Astrocyte (in vitro differentiated cells and primary cell): ENCODE measurements at regions not wholly inside any gene's neighbourhood (a gene's known extent, or its start where the extent isn't known, plus 50 kb on each side); places are given as distances from the start of the nearest gene placed in this dataset.
A peak's percentile ranks its signal among the peaks of the same experiment; 100 is the strongest.

Experiments used
- DNase-seq: peaks from one replicate; pipeline ENCODE4 v3.0.0-alpha.2; 2010; ENCODE audit warnings: low read depth
- FAIRE-seq: peaks from 2 replicates; lab custom pipeline; 2011; peaks lifted over from hg19 to GRCh38; lab: Jason Lieb, UNC
- H2AFZ ChIP-seq: 2 replicates; pipeline ENCODE4 v1.6.0; 2012; ENCODE audit warnings: low read depth, low read length, inconsistent platforms
- H3K27ac ChIP-seq: 2 replicates; pipeline ENCODE4 v1.5.1; 2011; ENCODE audit warnings: low read depth, low read length, inconsistent platforms
- H3K27me3 ChIP-seq: 2 replicates; pipeline ENCODE4 v1.6.0; 2011; ENCODE audit warnings: low read length, inconsistent platforms; ENCODE audit not compliant: insufficient read depth
- H3K36me3 ChIP-seq: 2 replicates; pipeline ENCODE4 v1.5.1; 2011; ENCODE audit warnings: low read length, inconsistent platforms; ENCODE audit not compliant: insufficient read depth
- H3K4me1 ChIP-seq: 2 replicates; pipeline ENCODE4 v1.5.1; 2011; ENCODE audit warnings: low read length, inconsistent platforms; ENCODE audit not compliant: insufficient read depth
- H3K4me2 ChIP-seq: 2 replicates; pipeline ENCODE4 v1.6.0; 2012; ENCODE audit warnings: low read length, inconsistent platforms
- H3K4me3 ChIP-seq: 2 replicates; pipeline ENCODE4 v1.5.1; 2011; ENCODE audit warnings: low read depth, mild to moderate bottlenecking, low read length, inconsistent platforms; ENCODE audit not compliant: insufficient read depth
- H3K79me2 ChIP-seq: 2 replicates; pipeline ENCODE4 v1.6.0; 2012; ENCODE audit warnings: mild to moderate bottlenecking, low read length, inconsistent platforms; ENCODE audit not compliant: insufficient read depth
- H3K9ac ChIP-seq: 2 replicates; pipeline ENCODE4 v1.6.0; 2012; ENCODE audit warnings: mild to moderate bottlenecking, low read length, inconsistent platforms
- H3K9me3 ChIP-seq: 2 replicates; pipeline ENCODE4 v1.5.1; 2012; ENCODE audit warnings: low read depth, mild to moderate bottlenecking, low read length, inconsistent platforms; ENCODE audit not compliant: insufficient read depth
- H4K20me1 ChIP-seq: 2 replicates; pipeline ENCODE4 v1.6.0; 2012; ENCODE audit warnings: low read length, inconsistent platforms; ENCODE audit not compliant: insufficient read depth
- H3K27ac Mint-ChIP-seq: one replicate; pipeline ENCODE4 v1.8.0; 2021; ENCODE audit warnings: mild to moderate bottlenecking, mixed read lengths; ENCODE audit not compliant: unreplicated experiment
- H3K27me3 Mint-ChIP-seq: one replicate; pipeline ENCODE4 v1.8.0; 2021; ENCODE audit warnings: low read depth, mixed read lengths; ENCODE audit not compliant: unreplicated experiment
- H3K36me3 Mint-ChIP-seq: one replicate; pipeline ENCODE4 v1.8.0; 2021; ENCODE audit warnings: low read depth, mixed read lengths; ENCODE audit not compliant: unreplicated experiment
- H3K4me1 Mint-ChIP-seq: one replicate; pipeline ENCODE4 v1.8.0; 2021; ENCODE audit warnings: low read depth, mixed read lengths; ENCODE audit not compliant: unreplicated experiment
- H3K4me3 Mint-ChIP-seq: one replicate; pipeline ENCODE4 v1.8.0; 2021; ENCODE audit warnings: mild to moderate bottlenecking, moderate library complexity, mixed read lengths; ENCODE audit not compliant: unreplicated experiment
- H3K9me3 Mint-ChIP-seq: one replicate; pipeline ENCODE4 v1.8.0; 2021; ENCODE audit warnings: mild to moderate bottlenecking, mixed read lengths; ENCODE audit not compliant: unreplicated experiment
- EZH2 ChIP-seq: IDR thresholded peaks from 2 replicates; pipeline ENCODE4 v1.6.1; 2012; ENCODE audit warnings: mild to moderate bottlenecking, low read length, inconsistent platforms; ENCODE audit not compliant: insufficient read depth
- TF ChIP-seq, protein P1 (sequence below): IDR thresholded peaks from 2 replicates; pipeline ENCODE4 v1.5.1; 2011; ENCODE audit warnings: low read depth, mild to moderate bottlenecking, inconsistent platforms, low read length, moderate library complexity; ENCODE audit not compliant: insufficient read depth

DNA sequence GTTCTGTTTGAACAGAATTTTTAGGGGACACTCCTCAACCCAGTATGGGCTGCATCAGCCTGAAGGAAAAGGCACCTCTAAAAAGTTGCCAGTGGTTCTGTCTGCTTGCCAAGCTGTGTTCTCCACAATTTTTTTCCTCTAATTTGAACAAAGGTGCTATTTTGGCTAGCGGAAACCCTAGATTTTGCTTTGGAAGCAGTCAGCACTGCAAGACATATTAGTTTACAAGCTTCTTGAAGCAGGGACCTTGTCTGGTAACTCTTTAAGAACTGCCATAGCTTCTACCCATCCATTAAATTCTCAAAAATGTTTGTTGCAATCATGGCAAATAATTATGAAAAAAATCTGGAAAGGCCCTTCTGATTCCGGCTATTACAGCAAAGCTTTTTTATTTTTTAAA is 75.6 kb upstream of the HEPHL1 start:
- H3K4me2 ChIP-seq: peak overlapping the region; percentile 32
- no peaks in the 10 kb centered on the region for H3K4me1 ChIP-seq
- H2AFZ ChIP-seq: no peak overlapping the region
- TF ChIP-seq, protein P1, sequence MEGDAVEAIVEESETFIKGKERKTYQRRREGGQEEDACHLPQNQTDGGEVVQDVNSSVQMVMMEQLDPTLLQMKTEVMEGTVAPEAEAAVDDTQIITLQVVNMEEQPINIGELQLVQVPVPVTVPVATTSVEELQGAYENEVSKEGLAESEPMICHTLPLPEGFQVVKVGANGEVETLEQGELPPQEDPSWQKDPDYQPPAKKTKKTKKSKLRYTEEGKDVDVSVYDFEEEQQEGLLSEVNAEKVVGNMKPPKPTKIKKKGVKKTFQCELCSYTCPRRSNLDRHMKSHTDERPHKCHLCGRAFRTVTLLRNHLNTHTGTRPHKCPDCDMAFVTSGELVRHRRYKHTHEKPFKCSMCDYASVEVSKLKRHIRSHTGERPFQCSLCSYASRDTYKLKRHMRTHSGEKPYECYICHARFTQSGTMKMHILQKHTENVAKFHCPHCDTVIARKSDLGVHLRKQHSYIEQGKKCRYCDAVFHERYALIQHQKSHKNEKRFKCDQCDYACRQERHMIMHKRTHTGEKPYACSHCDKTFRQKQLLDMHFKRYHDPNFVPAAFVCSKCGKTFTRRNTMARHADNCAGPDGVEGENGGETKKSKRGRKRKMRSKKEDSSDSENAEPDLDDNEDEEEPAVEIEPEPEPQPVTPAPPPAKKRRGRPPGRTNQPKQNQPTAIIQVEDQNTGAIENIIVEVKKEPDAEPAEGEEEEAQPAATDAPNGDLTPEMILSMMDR: no peak
- no peak for TF ChIP-seq EZH2
- H3K36me3 ChIP-seq: no peaks in the 10 kb centered on the region
- H3K27ac ChIP-seq: no peak overlapping the region
- Mint-ChIP-seq H3K27me3 (no peaks in the 10 kb centered on the region), H3K4me3 (no peak overlapping the region), H3K4me1 (peaks cover 8% of the 10 kb centered on the region), H3K36me3 (no peaks in the 10 kb centered on the region), H3K27ac (no peak overlapping the region), H3K9me3 (peaks cover 3% of the 10 kb centered on the region)
- no peak overlapping the region for H3K4me3 ChIP-seq
- DNase-seq (no peak), FAIRE-seq (no peak)
- no peaks in the 10 kb centered on the region for H3K79me2 ChIP-seq
- H3K9me3 ChIP-seq: no peaks in the 10 kb centered on the region
- H3K9ac ChIP-seq: no peak overlapping the region
- H4K20me1 ChIP-seq: no peaks in the 10 kb centered on the region
- H3K27me3 ChIP-seq: no peaks in the 10 kb centered on the region

- H3K27ac Mint-ChIP-seq: no peak overlapping the region
- H2AFZ ChIP-seq: no peak overlapping the region
- no peak overlapping the region for H3K4me3 ChIP-seq
- peaks cover 13% of the 10 kb centered on the region for H3K27me3 Mint-ChIP-seq
- no peak overlapping the region for H3K27ac ChIP-seq
- H3K4me2 ChIP-seq: no peak overlapping the region
- peaks cover 9% of the 10 kb centered on the region for H3K4me1 Mint-ChIP-seq
- H3K79me2 ChIP-seq: no peaks in the 10 kb centered on the region
- peaks cover 8% of the 10 kb centered on the region for H3K9me3 Mint-ChIP-seq
- H4K20me1 ChIP-seq: no peaks in the 10 kb centered on the region
- no peak overlapping the region for H3K9ac ChIP-seq
- DNase-seq: no peak
- H3K4me3 Mint-ChIP-seq: no peak overlapping the region
- H3K36me3 Mint-ChIP-seq: no peaks in the 10 kb centered on the region
- H3K27me3 ChIP-seq: no peaks in the 10 kb centered on the region
- no peaks in the 10 kb centered on the region for H3K4me1 ChIP-seq
- H3K36me3 ChIP-seq: no peaks in the 10 kb centered on the region
- TF ChIP-seq, protein P1: no peak
- no peak for TF ChIP-seq EZH2
- H3K9me3 ChIP-seq: no peaks in the 10 kb centered on the region
- no peak for FAIRE-seq
These were observed 68.9 kb upstream of the HEPHL1 start for GRCh38 chr11:93952082-93952780.

GRCh38 chr11:93957397-93957952 is 63.7 kb upstream of the HEPHL1 start:
- Mint-ChIP-seq H3K9me3 (peaks cover 4% of the 10 kb centered on the region), H3K36me3 (no peaks in the 10 kb centered on the region), H3K4me3 (no peak overlapping the region), H3K4me1 (peaks cover 3% of the 10 kb centered on the region), H3K27ac (no peak overlapping the region), H3K27me3 (peaks cover 33% of the 10 kb centered on the region)
- H3K4me3 ChIP-seq: no peak overlapping the region
- H2AFZ ChIP-seq: no peak overlapping the region
- no peak overlapping the region for H3K9ac ChIP-seq
- H3K4me1 ChIP-seq: no peaks in the 10 kb centered on the region
- H3K27ac ChIP-seq: no peak overlapping the region
- no peaks in the 10 kb centered on the region for H3K9me3 ChIP-seq
- DNase-seq: no peak
- TF ChIP-seq, protein P1: no peak
- TF ChIP-seq EZH2: no peak
- no peaks in the 10 kb centered on the region for H3K79me2 ChIP-seq
- peaks cover 3% of the 10 kb centered on the region for H3K27me3 ChIP-seq
- no peak for FAIRE-seq
- H4K20me1 ChIP-seq: no peaks in the 10 kb centered on the region
- H3K4me2 ChIP-seq: no peak overlapping the region
- H3K36me3 ChIP-seq: no peaks in the 10 kb centered on the region
